ENCODE measurements at regions not wholly inside any gene's neighbourhood (a gene's known extent, or its start where the extent isn't known, plus 50 kb on each side); places are given as distances from the start of the nearest gene placed in this dataset.

- H4K20me1 ChIP-seq (ENCODE audit: insufficient read depth, low read length) = no peaks in the 10 kb centered on the region
- CTCF ChIA-PET (ENCODE audit: unreplicated experiment) = no interaction called here
These were observed 121.2 kb downstream of the SPATA19 start for GRCh38 chr11:133724116-133724515.

GRCh38 chr11:133723056-133723455 is 122.3 kb downstream of the SPATA19 start:
- BruUV-seq (replicated peaks) = no TSS peak
- H3K79me2 ChIP-seq (ENCODE audit: insufficient read depth, low read depth, low read length) = no peaks in the 10 kb centered on the region
- H3K9me3 ChIP-seq (ENCODE audit: low read length) = no peaks in the 10 kb centered on the region
- no peaks in the 10 kb centered on the region for H3K4me1 ChIP-seq (ENCODE audit: insufficient read depth, low read length, poor library complexity, severe bottlenecking)
- H3K27ac ChIP-seq (ENCODE audit: low read depth, low read length, poor library complexity, severe bottlenecking) = no peak overlapping the region
- TF ChIP-seq CTCF (conservative IDR thresholded peaks at IDR 0.05; ENCODE audit: low read length) (no peak), EZH2phosphoT487 (IDR thresholded peaks at IDR 0.05; ENCODE audit: borderline replicate concordance, low read depth, low read length) (no peak)
- H3K4me3 ChIP-seq (ENCODE audit: low read depth, low read length, poor library complexity, severe bottlenecking) = no peak overlapping the region
- CTCF ChIA-PET (ENCODE audit: unreplicated experiment) = no interaction called here
- intact Hi-C loops (cut with micrococcal nuclease; ENCODE audit: unreplicated experiment) = no loop called here
- H3K36me3 ChIP-seq (ENCODE audit: insufficient read depth, low read length) = no peaks in the 10 kb centered on the region
- H4K20me1 ChIP-seq (ENCODE audit: insufficient read depth, low read length) = no peaks in the 10 kb centered on the region
- POLR2A ChIA-PET = no interaction called here
- H2AFZ ChIP-seq (ENCODE audit: low read length) = no peak overlapping the region
- DNase-seq (ENCODE audit: low spot score) = no peak
- no peak overlapping the region for H3K4me2 ChIP-seq (ENCODE audit: low read length)
- H3K9me2 ChIP-seq (ENCODE audit: insufficient read depth, low read length) = no peaks in the 10 kb centered on the region

More at GRCh38 chr11:133724116-133724515, 121.2 kb downstream of the SPATA19 start:
- Histone ChIP-seq H3K27ac (ENCODE audit: low read depth, low read length, poor library complexity, severe bottlenecking) (no peak overlapping the region), H3K4me2 (ENCODE audit: low read length) (no peak overlapping the region), H3K9me2 (ENCODE audit: insufficient read depth, low read length) (no peaks in the 10 kb centered on the region), H3K36me3 (ENCODE audit: insufficient read depth, low read length) (no peaks in the 10 kb centered on the region), H2AFZ (ENCODE audit: low read length) (no peak overlapping the region), H3K9me3 (ENCODE audit: low read length) (no peaks in the 10 kb centered on the region), H3K4me3 (ENCODE audit: low read depth, low read length, poor library complexity, severe bottlenecking) (no peak overlapping the region), H3K4me1 (ENCODE audit: insufficient read depth, low read length, poor library complexity, severe bottlenecking) (no peaks in the 10 kb centered on the region), H3K79me2 (ENCODE audit: insufficient read depth, low read depth, low read length) (no peaks in the 10 kb centered on the region)
- POLR2A ChIA-PET = no interaction called here
- intact Hi-C loops (cut with micrococcal nuclease; ENCODE audit: unreplicated experiment) = no loop called here
- no peak for TF ChIP-seq CTCF (conservative IDR thresholded peaks at IDR 0.05; ENCODE audit: low read length)
- no peak for TF ChIP-seq EZH2phosphoT487 (IDR thresholded peaks at IDR 0.05; ENCODE audit: borderline replicate concordance, low read depth, low read length)
- DNase-seq (ENCODE audit: low spot score) = no peak
- no TSS peak for BruUV-seq (replicated peaks)

DNA sequence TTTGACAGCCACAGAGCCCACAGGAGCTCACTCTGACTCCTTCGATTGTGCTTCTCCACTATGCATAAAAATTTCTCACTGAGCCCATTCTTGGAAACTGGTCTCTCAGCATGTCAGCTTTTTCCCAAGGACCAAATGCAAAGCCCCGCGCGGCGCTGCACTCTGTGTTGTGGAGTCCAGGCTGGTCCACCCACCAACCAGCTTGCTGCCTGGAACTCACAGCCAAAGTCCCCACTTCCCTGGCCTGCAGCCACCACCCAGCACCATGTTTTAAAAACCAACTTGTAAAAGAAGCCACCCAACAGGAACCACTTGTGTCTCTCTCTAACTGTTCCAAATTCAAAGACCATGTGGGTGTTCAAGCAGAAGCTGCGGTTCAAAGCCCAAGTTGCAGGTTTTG is 124.4 kb downstream of the SPATA19 start:
- Histone ChIP-seq H3K79me2 (ENCODE audit: insufficient read depth, low read depth, low read length) (no peaks in the 10 kb centered on the region), H3K27ac (ENCODE audit: low read depth, low read length, poor library complexity, severe bottlenecking) (no peak overlapping the region), H3K9me2 (ENCODE audit: insufficient read depth, low read length) (no peaks in the 10 kb centered on the region), H3K36me3 (ENCODE audit: insufficient read depth, low read length) (no peaks in the 10 kb centered on the region), H3K4me2 (ENCODE audit: low read length) (no peak overlapping the region), H3K9me3 (ENCODE audit: low read length) (no peaks in the 10 kb centered on the region), H3K4me3 (ENCODE audit: low read depth, low read length, poor library complexity, severe bottlenecking) (no peak overlapping the region), H4K20me1 (ENCODE audit: insufficient read depth, low read length) (no peaks in the 10 kb centered on the region), H2AFZ (ENCODE audit: low read length) (no peak overlapping the region), H3K4me1 (ENCODE audit: insufficient read depth, low read length, poor library complexity, severe bottlenecking) (no peaks in the 10 kb centered on the region)
- TF ChIP-seq EZH2phosphoT487 (IDR thresholded peaks at IDR 0.05; ENCODE audit: borderline replicate concordance, low read depth, low read length) (no peak), CTCF (conservative IDR thresholded peaks at IDR 0.05; ENCODE audit: low read length) (no peak)
- no TSS peak for BruUV-seq (replicated peaks)
- CTCF ChIA-PET (ENCODE audit: unreplicated experiment) = no interaction called here
- intact Hi-C loops (cut with micrococcal nuclease; ENCODE audit: unreplicated experiment) = no loop called here
- POLR2A ChIA-PET = interaction anchor here (0.6 kb wide), 1 partner anchor 503 kb away, joined by 3 read pairs; no protein-coding TSS in a partner anchor
- DNase-seq (ENCODE audit: low spot score) = no peak

Measured in OCI-LY7 (cell line).